Left cardiac atrium (tissue), 4 donors: ENCODE measurements at regions not wholly inside any gene's neighbourhood (a gene's known extent, or its start where the extent isn't known, plus 50 kb on each side); places are given as distances from the start of the nearest gene placed in this dataset.
"Not testable (repeated sequence)": the region's sequence is repeated elsewhere in the genome, so short reads cannot be mapped to it uniquely, and the experiment has no call there.

ENCODE experiments used
- ATAC-seq, 2 donors: fragments of 200-7000 bp; cut with Tn5 transposase; one replicate each; pipeline ENCODE4 v1.9.1; 2020; ENCODE audit warnings: mild to moderate bottlenecking in 2 of 2, moderate library complexity in 2 of 2
- DNase-seq: peaks from one replicate; pipeline ENCODE4 v3.0.0-alpha.2; 2020
- intact Hi-C, 2 donors: fragments of 100-400 bp; cut with DNase I; formaldehyde crosslinking; loops; one replicate each; pipeline versions ENCODE4 v1.14.1 to v1.15.1; 2022 to 2023
- donor health status: DM: no; HTN: yes; CAD: no.
- donor health status: DM: no; HTN: yes; CAD: no; lungs with severe emphysema.
- donor health status: DM: yes; HTN: yes; CAD: no.
- donor health status: Dilated cardiomyopathy.

- intact Hi-C loops = no loop called here
- no peak for ATAC-seq
- no peak for DNase-seq
These were observed 157.5 kb upstream of the FHL2 start for GRCh38 chr2:105556366-105556765.

GRCh38 chr2:105554235-105554634 is 155.4 kb upstream of the FHL2 start:
- ATAC-seq = no peak
- intact Hi-C loops = no loop called here
- no peak for DNase-seq

GRCh38 chr2:105553538-105554196 is 154.8 kb upstream of the FHL2 start:
- no peak for DNase-seq
- ATAC-seq = no peak
- intact Hi-C loops = no loop called here

- intact Hi-C loops = no loop called here
- no peak for DNase-seq
- ATAC-seq = no peak
These were observed 147.8 kb upstream of the FHL2 start for GRCh38 chr2:105546628-105546974.

GRCh38 chr2:105545730-105546627 is 147.1 kb upstream of the FHL2 start:
- DNase-seq = peak; percentile 69
- intact Hi-C loops = no loop called here
- ATAC-seq = peak in 1 of 2 donors; percentile 61

GRCh38 chr2:105544591-105545377 is 145.9 kb upstream of the FHL2 start:
- DNase-seq (no peak), ATAC-seq (no peak)
- intact Hi-C loops = no loop called here

- DNase-seq (no peak), ATAC-seq (no peak)
- intact Hi-C loops = no loop called here
These were observed 142.6 kb upstream of the FHL2 start for GRCh38 chr2:105541189-105542050.

GRCh38 chr2:105540642-105541041 is 141.8 kb upstream of the FHL2 start:
- ATAC-seq = no peak
- intact Hi-C loops = no loop called here
- DNase-seq = no peak

GRCh38 chr2:105539331-105539730 is 140.5 kb upstream of the FHL2 start:
- ATAC-seq = no peak
- intact Hi-C loops = no loop called here
- no peak for DNase-seq

GRCh38 chr2:105538840-105539239 is 140.0 kb upstream of the FHL2 start:
- intact Hi-C loops = no loop called here
- ATAC-seq (no peak), DNase-seq (no peak)

GRCh38 chr2:105537920-105538319 is 139.1 kb upstream of the FHL2 start:
- DNase-seq (no peak), ATAC-seq (no peak)
- intact Hi-C loops = no loop called here

GRCh38 chr2:105537466-105537865 is 138.6 kb upstream of the FHL2 start:
- ATAC-seq = no peak
- no peak for DNase-seq
- intact Hi-C loops = no loop called here

- no peak for ATAC-seq
- no peak for DNase-seq
- intact Hi-C loops = no loop called here
These were observed 137.3 kb upstream of the FHL2 start for GRCh38 chr2:105536175-105536574.

GRCh38 chr2:105529258-105529657 is 130.4 kb upstream of the FHL2 start:
- intact Hi-C loops, ATAC-seq: not testable (repeated sequence)

GRCh38 chr2:105526000-105526925 is 127.4 kb upstream of the FHL2 start:
- ATAC-seq (no peak), DNase-seq (no peak)
- intact Hi-C loops = no loop called here

More at GRCh38 chr2:105529258-105529657, 130.4 kb upstream of the FHL2 start:
- DNase-seq = not testable (repeated sequence)

- ATAC-seq = no peak
- no peak for DNase-seq
- intact Hi-C loops = no loop called here
These were observed 126.3 kb upstream of the FHL2 start for GRCh38 chr2:105525201-105525600.

GRCh38 chr2:105522645-105523044 is 123.8 kb upstream of the FHL2 start:
- intact Hi-C loops = no loop called here
- DNase-seq (no peak), ATAC-seq (no peak)

- intact Hi-C loops = no loop called here
- no peak for ATAC-seq
- no peak for DNase-seq
These were observed 122.8 kb upstream of the FHL2 start for GRCh38 chr2:105521616-105522015.
